MM.1S (cell line): ENCODE measurements at regions not wholly inside any gene's neighbourhood (a gene's known extent, or its start where the extent isn't known, plus 50 kb on each side); places are given as distances from the start of the nearest gene placed in this dataset.

Experiments
- DNase-seq: peaks from one replicate; pipeline ENCODE4 v3.0.0-alpha.2; 2015
- H2AFZ ChIP-seq: fragments of 300-600 bp; sonication (generic); 2 replicates; pipeline ENCODE4 v1.6.0; 2016; ENCODE audit warnings: antibody characterized with exemption, low read length
- H3F3A ChIP-seq: fragments of 300-600 bp; sonication (generic); 2 replicates; pipeline ENCODE4 v1.6.1; 2016; ENCODE audit warnings: mild to moderate bottlenecking, antibody characterized with exemption, low read length, moderate library complexity, mixed read lengths; ENCODE audit not compliant: insufficient read depth
- H3K27ac ChIP-seq: fragments of 300-600 bp; sonication (generic); 2 replicates; pipeline ENCODE4 v1.5.1; 2016; ENCODE audit warnings: mild to moderate bottlenecking, low read length
- H3K27me3 ChIP-seq: fragments of 300-600 bp; sonication (generic); replicated peaks from 2 replicates; pipeline ENCODE4 v1.6.0; 2016; ENCODE audit warnings: low read length; ENCODE audit not compliant: insufficient read depth
- H3K36me3 ChIP-seq: fragments of 300-600 bp; sonication (generic); replicated peaks from 2 replicates; pipeline ENCODE4 v1.6.1; 2016; ENCODE audit warnings: mild to moderate bottlenecking, low read length, mixed read lengths; ENCODE audit not compliant: insufficient read depth
- H3K4me1 ChIP-seq: fragments of 300-600 bp; sonication (generic); 2 replicates; pipeline ENCODE4 v1.6.1; 2016; ENCODE audit warnings: low read length, mixed read lengths
- H3K4me2 ChIP-seq: fragments of 300-600 bp; sonication (generic); 2 replicates; pipeline ENCODE4 v1.6.0; 2016; ENCODE audit warnings: low read depth, low read length
- H3K4me3 ChIP-seq: fragments of 300-600 bp; sonication (generic); 2 replicates; pipeline ENCODE4 v1.5.1; 2016; ENCODE audit warnings: low read length, mixed read lengths
- H3K79me2 ChIP-seq: fragments of 300-600 bp; sonication (generic); 2 replicates; pipeline ENCODE4 v1.6.1; 2016; ENCODE audit warnings: mixed run types, low read length, mixed read lengths
- H3K9ac ChIP-seq: fragments of 300-600 bp; sonication (generic); 2 replicates; pipeline ENCODE4 v1.6.1; 2016; ENCODE audit warnings: low read length, mixed read lengths
- H3K9me2 ChIP-seq: fragments of 300-600 bp; sonication (generic); replicated peaks from 2 replicates; pipeline ENCODE4 v1.6.1; 2016; ENCODE audit warnings: mild to moderate bottlenecking, low read length, mixed read lengths; ENCODE audit not compliant: insufficient read depth
- H3K9me3 ChIP-seq: fragments of 300-600 bp; sonication (generic); replicated peaks from 2 replicates; pipeline ENCODE4 v1.6.1; 2016; ENCODE audit warnings: mild to moderate bottlenecking, low read length, mixed read lengths; ENCODE audit not compliant: insufficient read depth
- H4K20me1 ChIP-seq: fragments of 300-600 bp; sonication (generic); 2 replicates; pipeline ENCODE4 v1.6.1; 2016; ENCODE audit warnings: mild to moderate bottlenecking, low read length, moderate library complexity, mixed read lengths; ENCODE audit not compliant: insufficient read depth
- CTCF ChIP-seq: fragments of 300-600 bp; sonication (generic); IDR thresholded peaks from 2 replicates; pipeline ENCODE4 v1.5.1; 2016; ENCODE audit warnings: antibody characterized with exemption, low read length, mixed read lengths
- EZH2 ChIP-seq: fragments of 300-600 bp; sonication (generic); optimal IDR thresholded peaks from 2 replicates; pipeline ENCODE3; 2017; ENCODE audit warnings: low read depth, mild to moderate bottlenecking, antibody characterized with exemption, low read length, mixed read lengths
- EZH2phosphoT487 ChIP-seq: fragments of 300-600 bp; sonication (generic); IDR thresholded peaks from 2 replicates; pipeline ENCODE4 v1.6.1; 2018; ENCODE audit warnings: antibody characterized with exemption, low read length

- Histone ChIP-seq H2AFZ (no peak overlapping the region), H4K20me1 (no peaks in the 10 kb centered on the region), H3K79me2 (no peaks in the 10 kb centered on the region), H3K4me1 (no peaks in the 10 kb centered on the region), H3K36me3 (no peaks in the 10 kb centered on the region), H3K27ac (no peak overlapping the region), H3K9me2 (no peaks in the 10 kb centered on the region), H3K9ac (no peak overlapping the region), H3K4me3 (no peak overlapping the region), H3K9me3 (no peaks in the 10 kb centered on the region), H3F3A (no peaks in the 10 kb centered on the region), H3K27me3 (no peaks in the 10 kb centered on the region), H3K4me2 (no peak overlapping the region)
- TF ChIP-seq CTCF (no peak), EZH2phosphoT487 (no peak), EZH2 (no peak)
- DNase-seq, result no peak
Measured at GRCh38 chr9:84500826-84501225, 160.3 kb upstream of the SLC28A3 start.

- Histone ChIP-seq H3F3A (no peaks in the 10 kb centered on the region), H3K9me3 (no peaks in the 10 kb centered on the region), H3K9ac (no peak overlapping the region), H4K20me1 (no peaks in the 10 kb centered on the region), H3K9me2 (no peaks in the 10 kb centered on the region), H3K4me3 (no peak overlapping the region), H3K79me2 (no peaks in the 10 kb centered on the region), H3K4me2 (no peak overlapping the region), H3K36me3 (no peaks in the 10 kb centered on the region), H3K27me3 (no peaks in the 10 kb centered on the region), H2AFZ (no peak overlapping the region), H3K4me1 (no peaks in the 10 kb centered on the region), H3K27ac (no peak overlapping the region)
- DNase-seq, result no peak
- TF ChIP-seq CTCF (no peak), EZH2 (no peak), EZH2phosphoT487 (no peak)
Measured at GRCh38 chr9:84501587-84501986, 161.0 kb upstream of the SLC28A3 start.

- no peaks in the 10 kb centered on the region for H3K9me3 ChIP-seq
- no peaks in the 10 kb centered on the region for H3K79me2 ChIP-seq
- H3K27me3 ChIP-seq, result no peaks in the 10 kb centered on the region
- H3K4me1 ChIP-seq, result no peaks in the 10 kb centered on the region
- H3K9ac ChIP-seq, result no peak overlapping the region
- no peak overlapping the region for H3K27ac ChIP-seq
- TF ChIP-seq EZH2, result no peak
- TF ChIP-seq EZH2phosphoT487, result no peak
- no peak for TF ChIP-seq CTCF
- DNase-seq, result no peak
- H3K9me2 ChIP-seq, result no peaks in the 10 kb centered on the region
- H2AFZ ChIP-seq, result no peak overlapping the region
- no peaks in the 10 kb centered on the region for H4K20me1 ChIP-seq
- H3K4me2 ChIP-seq, result no peak overlapping the region
- no peak overlapping the region for H3K4me3 ChIP-seq
- no peaks in the 10 kb centered on the region for H3F3A ChIP-seq
- no peaks in the 10 kb centered on the region for H3K36me3 ChIP-seq
Measured at GRCh38 chr9:84502066-84502465, 161.5 kb upstream of the SLC28A3 start.

GRCh38 chr9:84504360-84504759, 163.8 kb upstream of the SLC28A3 start:
- Histone ChIP-seq H4K20me1 (no peaks in the 10 kb centered on the region), H3F3A (no peaks in the 10 kb centered on the region), H3K9me3 (no peaks in the 10 kb centered on the region), H3K9ac (no peak overlapping the region), H3K79me2 (no peaks in the 10 kb centered on the region), H3K4me2 (no peak overlapping the region), H3K4me1 (no peaks in the 10 kb centered on the region), H3K4me3 (no peak overlapping the region), H2AFZ (no peak overlapping the region), H3K36me3 (no peaks in the 10 kb centered on the region), H3K27me3 (no peaks in the 10 kb centered on the region), H3K27ac (no peak overlapping the region), H3K9me2 (no peaks in the 10 kb centered on the region)
- TF ChIP-seq EZH2phosphoT487 (no peak), CTCF (no peak), EZH2 (no peak)
- DNase-seq, result no peak
